ENCODE measurements at regions not wholly inside any gene's neighbourhood (a gene's known extent, or its start where the extent isn't known, plus 50 kb on each side); places are given as distances from the start of the nearest gene placed in this dataset.

GRCh38 chr7:84337429-84337828 is 142.8 kb upstream of the SEMA3A start:
- TF ChIP-seq, protein P1, sequence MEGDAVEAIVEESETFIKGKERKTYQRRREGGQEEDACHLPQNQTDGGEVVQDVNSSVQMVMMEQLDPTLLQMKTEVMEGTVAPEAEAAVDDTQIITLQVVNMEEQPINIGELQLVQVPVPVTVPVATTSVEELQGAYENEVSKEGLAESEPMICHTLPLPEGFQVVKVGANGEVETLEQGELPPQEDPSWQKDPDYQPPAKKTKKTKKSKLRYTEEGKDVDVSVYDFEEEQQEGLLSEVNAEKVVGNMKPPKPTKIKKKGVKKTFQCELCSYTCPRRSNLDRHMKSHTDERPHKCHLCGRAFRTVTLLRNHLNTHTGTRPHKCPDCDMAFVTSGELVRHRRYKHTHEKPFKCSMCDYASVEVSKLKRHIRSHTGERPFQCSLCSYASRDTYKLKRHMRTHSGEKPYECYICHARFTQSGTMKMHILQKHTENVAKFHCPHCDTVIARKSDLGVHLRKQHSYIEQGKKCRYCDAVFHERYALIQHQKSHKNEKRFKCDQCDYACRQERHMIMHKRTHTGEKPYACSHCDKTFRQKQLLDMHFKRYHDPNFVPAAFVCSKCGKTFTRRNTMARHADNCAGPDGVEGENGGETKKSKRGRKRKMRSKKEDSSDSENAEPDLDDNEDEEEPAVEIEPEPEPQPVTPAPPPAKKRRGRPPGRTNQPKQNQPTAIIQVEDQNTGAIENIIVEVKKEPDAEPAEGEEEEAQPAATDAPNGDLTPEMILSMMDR (IDR thresholded peaks at IDR 0.05; ENCODE audit: low read depth, low read length, missing control alignments) = no peak
- DNase-seq (ENCODE audit: extremely low read depth, low read depth) = no peak
- no peak overlapping the region for H3K4me3 ChIP-seq (replicated peaks; ENCODE audit: low read depth, low read length)

DNA sequence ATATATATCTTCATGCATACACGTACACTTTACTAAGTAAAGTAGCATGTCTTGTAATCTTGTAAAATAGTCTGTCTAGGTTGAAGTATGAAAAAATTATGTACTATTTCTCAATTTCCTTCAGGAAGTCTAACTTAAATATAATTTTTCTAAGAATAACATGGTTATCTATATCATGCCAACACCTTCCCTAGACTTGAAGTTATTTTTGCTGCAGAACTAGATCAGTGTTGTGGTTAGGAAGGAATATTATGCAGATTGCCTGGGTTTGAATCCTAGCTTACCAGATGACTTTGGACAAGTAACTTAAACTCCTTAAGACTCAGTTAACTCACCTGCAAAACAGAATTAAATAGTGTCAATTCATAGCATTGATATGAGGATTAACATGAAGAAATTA is 142.2 kb upstream of the SEMA3A start:
- H3K4me3 ChIP-seq (replicated peaks; ENCODE audit: low read depth, low read length) = no peak overlapping the region
- TF ChIP-seq, protein P1 (IDR thresholded peaks at IDR 0.05; ENCODE audit: low read depth, low read length, missing control alignments) = no peak
- DNase-seq (ENCODE audit: extremely low read depth, low read depth) = no peak

DNA sequence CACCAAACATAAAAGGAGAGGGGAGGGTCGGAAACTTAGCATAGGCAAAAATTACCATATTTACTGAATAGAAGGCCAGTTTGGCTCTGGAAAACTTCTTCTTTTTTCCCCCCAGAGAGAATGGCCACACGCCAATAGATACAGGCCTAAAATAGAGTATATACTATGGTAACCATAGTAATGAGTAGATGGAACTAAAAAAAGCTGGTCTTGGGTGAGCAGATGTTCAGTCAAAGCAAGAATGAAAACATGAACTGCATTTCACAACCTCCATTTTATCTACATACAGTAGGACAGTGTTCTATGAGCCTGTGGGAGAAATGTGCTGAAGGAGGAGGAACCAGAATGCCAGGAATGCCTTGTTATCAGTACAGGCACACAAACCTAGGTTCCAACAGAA is 141.7 kb upstream of the SEMA3A start:
- no peak for DNase-seq (ENCODE audit: extremely low read depth, low read depth)
- TF ChIP-seq, protein P1 (IDR thresholded peaks at IDR 0.05; ENCODE audit: low read depth, low read length, missing control alignments) = no peak
- no peak overlapping the region for H3K4me3 ChIP-seq (replicated peaks; ENCODE audit: low read depth, low read length)

- peak; percentile 38 for DNase-seq (ENCODE audit: extremely low read depth, low read depth)
- no peak overlapping the region for H3K4me3 ChIP-seq (replicated peaks; ENCODE audit: low read depth, low read length)
- TF ChIP-seq, protein P1 (IDR thresholded peaks at IDR 0.05; ENCODE audit: low read depth, low read length, missing control alignments) = no peak
Observed at GRCh38 chr7:84331616-84332015, 137.0 kb upstream of the SEMA3A start.

DNA sequence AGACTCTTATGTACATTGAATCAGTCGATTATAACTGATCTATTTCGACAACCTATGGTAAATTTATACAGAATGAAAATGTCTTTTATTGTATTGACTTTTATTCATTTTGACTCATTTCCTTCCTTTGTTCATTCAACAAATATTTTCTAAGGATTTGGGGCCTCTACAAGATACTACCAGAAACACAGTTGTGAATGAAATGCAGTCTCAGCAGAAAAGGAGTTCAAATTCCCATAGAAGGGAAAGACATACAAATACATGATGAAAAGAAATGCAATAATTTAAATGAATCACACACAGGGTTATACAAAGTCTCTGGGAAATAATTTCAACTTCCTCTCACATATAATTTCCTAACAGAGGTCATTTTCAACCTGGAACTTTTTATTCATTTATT is 134.0 kb upstream of the SEMA3A start:
- TF ChIP-seq, protein P1 (IDR thresholded peaks at IDR 0.05; ENCODE audit: low read depth, low read length, missing control alignments) = no peak
- no peak for DNase-seq (ENCODE audit: extremely low read depth, low read depth)
- H3K4me3 ChIP-seq (replicated peaks; ENCODE audit: low read depth, low read length) = no peak overlapping the region

DNA sequence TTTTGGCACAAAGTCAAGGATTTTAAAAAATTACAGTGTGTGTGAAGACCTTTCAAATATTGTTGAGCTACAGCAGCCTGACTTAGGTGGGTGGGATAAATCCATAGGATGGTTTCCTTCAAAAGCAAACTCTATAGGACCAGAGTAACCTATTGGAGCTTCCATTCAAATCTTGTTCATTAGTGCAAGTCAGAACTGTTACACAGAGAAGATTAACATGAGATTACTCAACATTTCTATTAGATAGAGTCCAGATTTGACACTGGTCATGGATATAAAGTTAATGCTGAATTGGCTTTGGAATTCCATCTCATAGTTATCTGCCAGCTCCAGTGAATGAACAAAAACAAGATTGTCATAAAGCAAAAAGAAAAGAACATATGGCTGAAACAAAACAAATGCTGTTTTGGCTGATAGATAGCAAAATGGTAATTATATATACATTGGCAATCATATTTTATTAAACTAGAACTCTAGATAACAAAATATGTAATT is 129.6 kb upstream of the SEMA3A start:
- H3K4me3 ChIP-seq (replicated peaks; ENCODE audit: low read depth, low read length) = no peak overlapping the region
- no peak for DNase-seq (ENCODE audit: extremely low read depth, low read depth)
- TF ChIP-seq, protein P1 (IDR thresholded peaks at IDR 0.05; ENCODE audit: low read depth, low read length, missing control alignments) = no peak

DNA sequence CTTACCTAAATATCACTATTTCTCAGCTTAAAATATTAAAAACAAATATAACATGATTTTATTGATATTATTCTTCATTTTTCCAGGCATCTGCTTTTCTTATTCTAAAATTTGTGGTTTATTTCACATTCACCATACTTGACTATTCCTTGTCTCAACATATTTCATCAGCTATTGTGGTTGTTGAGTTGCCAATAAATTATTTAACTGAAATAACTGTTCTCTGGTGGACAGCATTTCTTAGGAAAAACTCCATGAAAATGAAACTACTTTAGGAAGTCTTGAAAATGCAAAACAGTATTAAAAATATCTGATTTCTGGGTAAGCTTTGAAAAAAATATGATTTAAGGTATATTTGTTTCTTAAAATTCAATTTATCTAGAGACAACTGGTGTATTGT is 122.9 kb upstream of the SEMA3A start:
- H3K4me3 ChIP-seq (replicated peaks; ENCODE audit: low read depth, low read length) = no peak overlapping the region
- TF ChIP-seq, protein P1 (IDR thresholded peaks at IDR 0.05; ENCODE audit: low read depth, low read length, missing control alignments) = no peak
- DNase-seq (ENCODE audit: extremely low read depth, low read depth) = no peak

All from HFF-Myc (cell line).